Smooth muscle cell (in vitro differentiated cells): ENCODE measurements at regions not wholly inside any gene's neighbourhood (a gene's known extent, or its start where the extent isn't known, plus 50 kb on each side); places are given as distances from the start of the nearest gene placed in this dataset.

Source experiments
- DNase-seq: peaks from one replicate; lab custom pipeline; 2025; ENCODE audit not compliant: unreplicated experiment; lab: John Stamatoyannopoulos, UW
- H2AFZ ChIP-seq: fragments of 200-600 bp; sonication (generic); 2 replicates; pipeline ENCODE4 v1.6.0; 2016; ENCODE audit warnings: antibody characterized with exemption, low read depth, mild to moderate bottlenecking
- H3F3A ChIP-seq: fragments of 200-600 bp; sonication (generic); 2 replicates; pipeline ENCODE4 v1.6.0; 2017; ENCODE audit warnings: antibody characterized with exemption, low read depth
- H3K27ac ChIP-seq: fragments of 200-600 bp; sonication (generic); 2 replicates; pipeline ENCODE4 v1.5.1; 2016; ENCODE audit warnings: low read depth, mild to moderate bottlenecking
- H3K27me3 ChIP-seq: fragments of 200-600 bp; sonication (generic); 2 replicates; pipeline ENCODE4 v1.6.1; 2016; ENCODE audit warnings: low read depth, mild to moderate bottlenecking
- H3K36me3 ChIP-seq: fragments of 200-600 bp; sonication (generic); 2 replicates; pipeline ENCODE4 v1.5.1; 2016; ENCODE audit warnings: low read depth
- H3K4me1 ChIP-seq: fragments of 200-600 bp; sonication (generic); 2 replicates; pipeline ENCODE4 v1.5.1; 2016; ENCODE audit warnings: low read depth
- H3K4me2 ChIP-seq: fragments of 200-600 bp; sonication (generic); 2 replicates; pipeline ENCODE4 v1.6.0; 2016; ENCODE audit warnings: mild to moderate bottlenecking
- H3K4me3 ChIP-seq: fragments of 200-600 bp; sonication (generic); 2 replicates; pipeline ENCODE4 v1.5.1; 2016; ENCODE audit warnings: mild to moderate bottlenecking
- H3K79me2 ChIP-seq: fragments of 200-600 bp; sonication (generic); 2 replicates; pipeline ENCODE4 v1.6.0; 2016; ENCODE audit warnings: low read depth, mild to moderate bottlenecking
- H3K9ac ChIP-seq: fragments of 200-600 bp; sonication (generic); 2 replicates; pipeline ENCODE4 v1.6.0; 2016; ENCODE audit warnings: low read depth
- H3K9me3 ChIP-seq: fragments of 200-600 bp; sonication (generic); replicated peaks from 2 replicates; pipeline ENCODE4 v1.5.1; 2016; ENCODE audit warnings: low read depth
- H4K20me1 ChIP-seq: fragments of 200-600 bp; sonication (generic); 2 replicates; pipeline ENCODE4 v1.6.0; 2016; ENCODE audit warnings: low read depth
- WGBS: methylation state at CpG from one replicate; pipeline ENCODE4 v1.1.7; 2016; ENCODE audit warnings: low lambda C conversion rate; 5-methylcytosine and 5-hydroxymethylcytosine counted together
- TF ChIP-seq, protein P1 (sequence below): fragments of 200-600 bp; sonication (generic); IDR thresholded peaks from 2 replicates; pipeline ENCODE4 v1.5.1; 2017; ENCODE audit warnings: borderline replicate concordance, mild to moderate bottlenecking, antibody characterized with exemption; ENCODE audit not compliant: insufficient read depth, poor library complexity, severe bottlenecking

DNA sequence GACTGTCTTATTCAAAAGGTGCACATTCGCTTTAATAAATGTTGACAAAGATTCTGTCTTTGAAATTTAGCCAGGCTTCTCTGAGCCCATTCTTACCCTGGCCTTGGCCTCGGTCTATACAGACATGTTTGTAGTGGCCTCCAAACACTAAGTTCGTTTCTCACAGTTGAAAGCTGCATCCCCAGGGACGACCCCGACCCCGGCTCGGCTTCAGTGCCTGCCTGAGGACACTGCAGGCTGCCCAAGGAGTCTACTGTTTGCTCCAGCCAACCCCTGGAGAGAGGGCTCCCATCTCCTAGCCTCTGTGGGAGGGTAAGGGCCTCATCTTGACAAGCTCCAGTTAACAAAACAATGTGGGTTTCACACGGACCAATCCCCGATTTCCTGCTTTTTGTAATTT, 390.6 kb upstream of the ZFP42 start:
- Histone ChIP-seq H3K4me1 (peaks cover 3% of the 10 kb centered on the region), H3K9ac (no peak overlapping the region), H3K27ac (no peak overlapping the region), H3K27me3 (no peaks in the 10 kb centered on the region), H3K79me2 (no peaks in the 10 kb centered on the region), H3K4me2 (no peak overlapping the region), H2AFZ (peak overlapping the region; percentile 50), H3K9me3 (no peaks in the 10 kb centered on the region), H4K20me1 (no peaks in the 10 kb centered on the region), H3K4me3 (no peak overlapping the region), H3F3A (peaks cover 8% of the 10 kb centered on the region), H3K36me3 (no peaks in the 10 kb centered on the region)
- WGBS, result 62% methylated on average over 9 of the region's 9 CpGs
- DNase-seq, result no peak
- TF ChIP-seq, protein P1, sequence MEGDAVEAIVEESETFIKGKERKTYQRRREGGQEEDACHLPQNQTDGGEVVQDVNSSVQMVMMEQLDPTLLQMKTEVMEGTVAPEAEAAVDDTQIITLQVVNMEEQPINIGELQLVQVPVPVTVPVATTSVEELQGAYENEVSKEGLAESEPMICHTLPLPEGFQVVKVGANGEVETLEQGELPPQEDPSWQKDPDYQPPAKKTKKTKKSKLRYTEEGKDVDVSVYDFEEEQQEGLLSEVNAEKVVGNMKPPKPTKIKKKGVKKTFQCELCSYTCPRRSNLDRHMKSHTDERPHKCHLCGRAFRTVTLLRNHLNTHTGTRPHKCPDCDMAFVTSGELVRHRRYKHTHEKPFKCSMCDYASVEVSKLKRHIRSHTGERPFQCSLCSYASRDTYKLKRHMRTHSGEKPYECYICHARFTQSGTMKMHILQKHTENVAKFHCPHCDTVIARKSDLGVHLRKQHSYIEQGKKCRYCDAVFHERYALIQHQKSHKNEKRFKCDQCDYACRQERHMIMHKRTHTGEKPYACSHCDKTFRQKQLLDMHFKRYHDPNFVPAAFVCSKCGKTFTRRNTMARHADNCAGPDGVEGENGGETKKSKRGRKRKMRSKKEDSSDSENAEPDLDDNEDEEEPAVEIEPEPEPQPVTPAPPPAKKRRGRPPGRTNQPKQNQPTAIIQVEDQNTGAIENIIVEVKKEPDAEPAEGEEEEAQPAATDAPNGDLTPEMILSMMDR, result no peak

- Histone ChIP-seq H3K27ac (no peak overlapping the region), H3K4me1 (peaks cover 3% of the 10 kb centered on the region), H4K20me1 (no peaks in the 10 kb centered on the region), H3K27me3 (no peaks in the 10 kb centered on the region), H3K9me3 (no peaks in the 10 kb centered on the region), H3K4me3 (no peak overlapping the region), H3K79me2 (no peaks in the 10 kb centered on the region), H3K4me2 (no peak overlapping the region), H3K9ac (no peak overlapping the region), H3K36me3 (no peaks in the 10 kb centered on the region), H2AFZ (no peak overlapping the region), H3F3A (peaks cover 8% of the 10 kb centered on the region)
- no peak for DNase-seq
- TF ChIP-seq, protein P1, result peak; percentile 97
- WGBS, result 14% methylated on average over 1 of the region's 1 CpG
Observed at GRCh38 chr4:187606581-187606980, 389.0 kb upstream of the ZFP42 start.

DNA sequence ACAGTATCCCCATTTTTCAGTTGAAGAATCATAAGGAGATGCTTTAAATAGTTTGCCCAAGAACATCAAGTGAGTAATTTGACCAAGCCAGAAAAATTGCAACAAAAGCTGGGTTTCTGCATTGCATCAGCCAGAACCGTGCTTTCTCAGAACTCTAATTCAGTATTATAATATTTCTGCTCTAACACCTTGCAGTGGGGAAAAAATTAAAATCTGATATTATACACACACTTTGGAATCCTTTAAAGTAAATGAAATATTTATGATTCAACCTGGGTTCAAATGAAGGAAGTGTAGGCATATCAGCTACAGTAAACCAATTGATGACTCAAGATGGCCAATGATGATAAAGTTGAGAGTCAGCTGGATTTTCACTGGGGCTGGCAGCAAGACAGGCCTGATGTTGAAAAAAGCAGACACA, 387.6 kb upstream of the ZFP42 start:
- Histone ChIP-seq H3K27me3 (no peaks in the 10 kb centered on the region), H3K9me3 (no peaks in the 10 kb centered on the region), H3K4me2 (peak overlapping the region; percentile 18), H3K4me1 (peaks cover 3% of the 10 kb centered on the region), H3K36me3 (no peaks in the 10 kb centered on the region), H3K27ac (peak overlapping the region; percentile 35), H4K20me1 (no peaks in the 10 kb centered on the region), H3K4me3 (no peak overlapping the region), H3F3A (peaks cover 3% of the 10 kb centered on the region), H3K9ac (no peak overlapping the region), H3K79me2 (no peaks in the 10 kb centered on the region), H2AFZ (no peak overlapping the region)
- DNase-seq, result no peak
- 16% methylated on average over 1 of the region's 1 CpG for WGBS
- TF ChIP-seq, protein P1, result no peak

DNA sequence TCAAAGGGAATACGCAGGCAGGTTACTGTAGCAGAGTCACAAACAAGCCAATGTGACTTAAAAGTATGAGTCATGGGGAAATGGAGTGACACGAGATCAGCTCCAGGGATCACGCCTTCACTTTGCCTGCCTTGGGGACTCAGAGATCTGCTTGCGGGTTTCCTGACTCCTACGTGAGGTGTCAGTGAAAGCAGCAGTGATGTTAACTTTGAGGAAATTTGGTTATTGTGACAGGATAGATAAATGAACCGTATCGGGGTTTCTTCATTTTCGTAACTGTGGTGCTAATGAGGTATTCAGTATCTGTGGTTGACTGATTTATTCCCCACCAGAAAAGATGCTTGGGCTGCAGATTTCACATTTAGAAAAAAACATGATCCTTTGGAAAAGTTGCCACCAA, 383.3 kb upstream of the ZFP42 start:
- H3K27ac ChIP-seq, result no peak overlapping the region
- no peaks in the 10 kb centered on the region for H3K27me3 ChIP-seq
- no peak overlapping the region for H3K9ac ChIP-seq
- TF ChIP-seq, protein P1, result no peak
- peaks cover 3% of the 10 kb centered on the region for H3K4me1 ChIP-seq
- no peaks in the 10 kb centered on the region for H3K9me3 ChIP-seq
- H3K4me2 ChIP-seq, result peak overlapping the region; percentile 16
- no peaks in the 10 kb centered on the region for H3K79me2 ChIP-seq
- no peaks in the 10 kb centered on the region for H3F3A ChIP-seq
- DNase-seq, result no peak
- H3K36me3 ChIP-seq, result no peaks in the 10 kb centered on the region
- WGBS, result 8% methylated on average over 8 of the region's 8 CpGs
- no peak overlapping the region for H3K4me3 ChIP-seq
- no peaks in the 10 kb centered on the region for H4K20me1 ChIP-seq
- H2AFZ ChIP-seq, result no peak overlapping the region
